ENCODE measurements at regions not wholly inside any gene's neighbourhood (a gene's known extent, or its start where the extent isn't known, plus 50 kb on each side); places are given as distances from the start of the nearest gene placed in this dataset.

DNA sequence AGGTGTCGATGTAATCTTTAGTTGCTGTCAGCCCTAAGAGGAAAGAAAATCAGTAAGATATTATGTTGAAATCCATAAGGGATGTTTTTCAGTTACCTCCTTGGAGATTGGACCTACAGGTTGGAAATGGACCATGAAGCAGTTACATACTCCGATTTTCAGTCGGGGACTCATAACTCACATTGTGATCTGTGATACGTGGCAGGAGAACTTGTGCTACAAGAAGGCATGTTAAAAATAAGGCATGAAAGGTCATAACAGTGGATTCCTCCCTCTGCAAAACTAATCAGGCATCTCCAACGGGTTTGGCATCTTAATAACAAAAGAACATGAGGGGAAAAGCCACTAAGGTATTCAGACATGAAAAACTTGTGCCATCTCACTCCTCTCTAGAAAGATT, 111.2 kb upstream of the CACHD1 start:
- TF ChIP-seq, protein P1, sequence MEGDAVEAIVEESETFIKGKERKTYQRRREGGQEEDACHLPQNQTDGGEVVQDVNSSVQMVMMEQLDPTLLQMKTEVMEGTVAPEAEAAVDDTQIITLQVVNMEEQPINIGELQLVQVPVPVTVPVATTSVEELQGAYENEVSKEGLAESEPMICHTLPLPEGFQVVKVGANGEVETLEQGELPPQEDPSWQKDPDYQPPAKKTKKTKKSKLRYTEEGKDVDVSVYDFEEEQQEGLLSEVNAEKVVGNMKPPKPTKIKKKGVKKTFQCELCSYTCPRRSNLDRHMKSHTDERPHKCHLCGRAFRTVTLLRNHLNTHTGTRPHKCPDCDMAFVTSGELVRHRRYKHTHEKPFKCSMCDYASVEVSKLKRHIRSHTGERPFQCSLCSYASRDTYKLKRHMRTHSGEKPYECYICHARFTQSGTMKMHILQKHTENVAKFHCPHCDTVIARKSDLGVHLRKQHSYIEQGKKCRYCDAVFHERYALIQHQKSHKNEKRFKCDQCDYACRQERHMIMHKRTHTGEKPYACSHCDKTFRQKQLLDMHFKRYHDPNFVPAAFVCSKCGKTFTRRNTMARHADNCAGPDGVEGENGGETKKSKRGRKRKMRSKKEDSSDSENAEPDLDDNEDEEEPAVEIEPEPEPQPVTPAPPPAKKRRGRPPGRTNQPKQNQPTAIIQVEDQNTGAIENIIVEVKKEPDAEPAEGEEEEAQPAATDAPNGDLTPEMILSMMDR (IDR thresholded peaks at IDR 0.05; ENCODE audit: low read depth, low read length, missing control alignments): no peak
- no peak for DNase-seq (ENCODE audit: low read depth)
- no peak overlapping the region for H3K4me3 ChIP-seq (ENCODE audit: low read depth, low read length)

DNA sequence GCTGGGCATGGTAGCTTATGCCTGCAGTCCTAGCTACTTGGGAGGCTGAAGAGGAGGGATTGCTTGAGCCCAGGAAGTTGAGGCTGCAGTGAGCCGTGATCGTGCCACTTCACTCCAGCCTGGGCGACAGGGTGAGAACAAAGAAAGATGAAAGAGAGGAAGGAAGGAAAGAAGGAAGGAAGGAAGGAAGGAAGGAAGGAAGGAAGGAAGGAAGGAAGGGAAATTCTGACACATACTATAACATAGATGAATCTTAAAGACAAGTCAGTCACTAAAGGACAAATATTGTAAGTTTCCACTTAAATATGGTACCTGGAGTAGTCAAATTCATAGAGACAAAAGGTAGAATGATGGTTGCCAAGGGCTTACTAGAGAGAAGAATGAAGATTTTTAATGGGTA, 108.0 kb upstream of the CACHD1 start:
- no peak for DNase-seq (ENCODE audit: low read depth)
- TF ChIP-seq, protein P1 (IDR thresholded peaks at IDR 0.05; ENCODE audit: low read depth, low read length, missing control alignments): no peak
- H3K4me3 ChIP-seq (ENCODE audit: low read depth, low read length): no peak overlapping the region

DNA sequence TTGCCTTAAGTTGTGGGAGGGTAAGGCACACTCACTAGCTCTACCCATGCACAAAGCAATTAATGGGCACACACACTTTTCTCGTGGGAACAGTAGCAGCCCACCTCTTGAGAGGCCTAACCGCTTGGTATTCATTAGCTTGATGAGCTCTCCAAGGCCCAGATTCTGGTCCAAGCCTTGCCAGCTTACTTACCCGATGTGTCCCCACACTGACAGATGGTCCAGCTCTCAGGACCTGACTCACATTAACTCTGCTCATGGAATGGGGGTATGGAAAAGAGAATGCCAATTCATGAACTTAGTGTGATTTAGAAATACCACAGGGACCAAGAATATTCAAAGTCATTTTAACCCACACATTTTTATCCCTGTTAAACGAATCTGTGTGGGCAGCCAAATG, 106.8 kb upstream of the CACHD1 start:
- no peak overlapping the region for H3K4me3 ChIP-seq (ENCODE audit: low read depth, low read length)
- DNase-seq (ENCODE audit: low read depth): no peak
- TF ChIP-seq, protein P1 (IDR thresholded peaks at IDR 0.05; ENCODE audit: low read depth, low read length, missing control alignments): no peak

DNA sequence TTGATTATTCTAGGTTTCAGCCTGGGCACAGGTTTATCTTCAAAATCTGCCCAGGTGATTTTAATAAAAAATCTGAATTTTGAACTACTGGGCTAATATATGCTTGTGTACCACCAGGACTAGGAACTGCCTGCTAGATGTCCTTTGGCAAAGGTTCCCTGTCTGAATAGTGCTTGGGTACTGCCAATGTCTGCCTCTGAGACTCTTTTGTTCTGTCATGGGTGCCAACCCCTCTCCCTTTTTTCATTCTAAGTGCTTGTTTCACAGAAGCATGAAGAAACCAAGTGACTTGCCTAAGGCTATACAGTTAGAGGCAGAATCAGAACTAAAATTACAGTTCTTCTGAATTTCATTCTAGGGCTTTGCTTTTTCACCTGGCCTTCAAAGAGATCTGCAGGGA, 106.3 kb upstream of the CACHD1 start:
- TF ChIP-seq, protein P1 (IDR thresholded peaks at IDR 0.05; ENCODE audit: low read depth, low read length, missing control alignments): no peak
- DNase-seq (ENCODE audit: low read depth): no peak
- H3K4me3 ChIP-seq (ENCODE audit: low read depth, low read length): no peak overlapping the region

DNA sequence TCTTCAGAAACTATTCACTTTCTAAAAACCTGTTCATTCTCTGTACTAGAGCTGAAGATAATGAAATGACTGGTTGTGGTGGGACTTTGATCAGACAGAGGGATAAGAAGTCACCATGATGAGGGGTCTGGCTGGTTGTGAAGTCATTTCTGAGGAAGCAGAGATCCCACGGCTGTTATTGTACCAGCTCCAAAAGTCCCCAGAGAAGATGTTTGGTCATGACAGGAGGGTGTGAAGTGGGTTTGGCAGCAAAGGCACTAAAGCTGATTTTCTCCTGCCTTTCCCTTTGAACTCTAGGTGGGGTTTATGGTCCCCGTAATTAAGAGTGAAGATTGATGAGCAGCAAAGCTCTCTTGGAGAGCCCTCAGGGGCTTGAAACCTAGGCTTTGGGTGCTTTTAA, 103.1 kb upstream of the CACHD1 start:
- TF ChIP-seq, protein P1 (IDR thresholded peaks at IDR 0.05; ENCODE audit: low read depth, low read length, missing control alignments): no peak
- DNase-seq (ENCODE audit: low read depth): no peak

DNA sequence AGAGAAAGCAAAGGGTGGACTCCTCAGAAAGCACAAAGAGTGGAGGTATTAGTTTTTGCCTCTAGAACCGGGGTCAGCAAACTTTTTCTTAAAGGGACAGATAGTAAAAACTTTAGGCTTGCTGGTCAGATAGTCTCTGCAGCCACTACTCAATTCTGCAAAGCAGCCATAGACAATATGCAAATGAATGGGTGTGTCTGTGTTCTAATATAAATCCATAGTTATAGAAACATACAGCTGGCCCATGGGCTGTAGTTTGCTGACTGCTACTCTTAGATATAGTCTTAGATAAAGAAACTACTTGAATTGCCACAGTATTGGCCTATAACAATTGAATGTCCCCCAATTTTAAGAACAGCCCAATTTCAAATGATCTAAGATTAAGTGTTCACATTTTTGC, 101.6 kb upstream of the CACHD1 start:
- H3K4me3 ChIP-seq (ENCODE audit: low read depth, low read length): no peak overlapping the region
- TF ChIP-seq, protein P1 (IDR thresholded peaks at IDR 0.05; ENCODE audit: low read depth, low read length, missing control alignments): no peak
- no peak for DNase-seq (ENCODE audit: low read depth)

More for the DNA sequence above, 103.1 kb upstream of the CACHD1 start:
- H3K4me3 ChIP-seq (ENCODE audit: low read depth, low read length): no peak overlapping the region

DNA sequence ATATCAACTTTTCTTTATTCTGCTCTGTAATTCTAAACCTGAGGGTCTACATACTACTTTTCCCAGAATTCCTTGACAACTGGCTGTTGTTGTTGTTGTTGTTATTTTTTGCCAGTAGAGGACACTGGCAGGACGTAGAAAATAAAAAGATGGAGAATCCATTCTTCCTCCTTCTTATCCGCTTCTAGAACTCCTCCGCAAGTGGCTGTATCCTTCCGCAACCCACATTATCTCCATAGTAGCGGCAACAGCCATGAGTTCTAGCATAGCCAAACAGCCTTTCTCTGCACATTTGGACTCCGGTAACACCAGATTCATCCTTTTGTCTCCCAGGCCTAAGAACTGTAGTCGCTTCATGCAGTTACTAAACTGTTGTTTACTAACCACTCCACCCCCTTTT, 91.1 kb upstream of the CACHD1 start:
- no peak overlapping the region for H3K4me3 ChIP-seq (ENCODE audit: low read depth, low read length)
- TF ChIP-seq, protein P1 (IDR thresholded peaks at IDR 0.05; ENCODE audit: low read depth, low read length, missing control alignments): no peak
- no peak for DNase-seq (ENCODE audit: low read depth)
